ENCODE measurements at regions not wholly inside any gene's neighbourhood (a gene's known extent, or its start where the extent isn't known, plus 50 kb on each side); places are given as distances from the start of the nearest gene placed in this dataset.

GRCh38 chr3:139095803-139096466 is 51.2 kb upstream of the PRR23C start:
- Histone ChIP-seq H2AFZ (ENCODE audit: low read length, unreplicated experiment) (no peak overlapping the region), H3K4me3 (ENCODE audit: low read depth, low read length) (no peak overlapping the region), H3K4me1 (ENCODE audit: control insufficient read depth, insufficient read depth, low read length, unreplicated experiment) (no peaks in the 10 kb centered on the region), H3K27me3 (ENCODE audit: insufficient read depth, low read length) (peaks cover 46% of the 10 kb centered on the region), H3K36me3 (ENCODE audit: insufficient read depth, low read length) (no peaks in the 10 kb centered on the region), H3K79me2 (ENCODE audit: control insufficient read depth, insufficient read depth, low read length, unreplicated experiment) (no peaks in the 10 kb centered on the region), H3K27ac (ENCODE audit: low read depth, low read length) (no peak overlapping the region)

GRCh38 chr3:139096670-139097069 is 52.0 kb upstream of the PRR23C start:
- Histone ChIP-seq H3K27ac (ENCODE audit: low read depth, low read length) (no peak overlapping the region), H3K36me3 (ENCODE audit: insufficient read depth, low read length) (no peaks in the 10 kb centered on the region), H3K79me2 (ENCODE audit: control insufficient read depth, insufficient read depth, low read length, unreplicated experiment) (no peaks in the 10 kb centered on the region), H3K4me1 (ENCODE audit: control insufficient read depth, insufficient read depth, low read length, unreplicated experiment) (no peaks in the 10 kb centered on the region), H3K27me3 (ENCODE audit: insufficient read depth, low read length) (peaks cover 47% of the 10 kb centered on the region), H2AFZ (ENCODE audit: low read length, unreplicated experiment) (no peak overlapping the region), H3K4me3 (ENCODE audit: low read depth, low read length) (no peak overlapping the region)

- Histone ChIP-seq H3K36me3 (ENCODE audit: insufficient read depth, low read length) (no peaks in the 10 kb centered on the region), H3K27me3 (ENCODE audit: insufficient read depth, low read length) (peaks cover 58% of the 10 kb centered on the region), H2AFZ (ENCODE audit: low read length, unreplicated experiment) (no peak overlapping the region), H3K4me1 (ENCODE audit: control insufficient read depth, insufficient read depth, low read length, unreplicated experiment) (no peaks in the 10 kb centered on the region), H3K27ac (ENCODE audit: low read depth, low read length) (no peak overlapping the region), H3K79me2 (ENCODE audit: control insufficient read depth, insufficient read depth, low read length, unreplicated experiment) (no peaks in the 10 kb centered on the region), H3K4me3 (ENCODE audit: low read depth, low read length) (no peak overlapping the region)
These were observed 53.7 kb upstream of the PRR23C start for GRCh38 chr3:139098391-139098790.

DNA sequence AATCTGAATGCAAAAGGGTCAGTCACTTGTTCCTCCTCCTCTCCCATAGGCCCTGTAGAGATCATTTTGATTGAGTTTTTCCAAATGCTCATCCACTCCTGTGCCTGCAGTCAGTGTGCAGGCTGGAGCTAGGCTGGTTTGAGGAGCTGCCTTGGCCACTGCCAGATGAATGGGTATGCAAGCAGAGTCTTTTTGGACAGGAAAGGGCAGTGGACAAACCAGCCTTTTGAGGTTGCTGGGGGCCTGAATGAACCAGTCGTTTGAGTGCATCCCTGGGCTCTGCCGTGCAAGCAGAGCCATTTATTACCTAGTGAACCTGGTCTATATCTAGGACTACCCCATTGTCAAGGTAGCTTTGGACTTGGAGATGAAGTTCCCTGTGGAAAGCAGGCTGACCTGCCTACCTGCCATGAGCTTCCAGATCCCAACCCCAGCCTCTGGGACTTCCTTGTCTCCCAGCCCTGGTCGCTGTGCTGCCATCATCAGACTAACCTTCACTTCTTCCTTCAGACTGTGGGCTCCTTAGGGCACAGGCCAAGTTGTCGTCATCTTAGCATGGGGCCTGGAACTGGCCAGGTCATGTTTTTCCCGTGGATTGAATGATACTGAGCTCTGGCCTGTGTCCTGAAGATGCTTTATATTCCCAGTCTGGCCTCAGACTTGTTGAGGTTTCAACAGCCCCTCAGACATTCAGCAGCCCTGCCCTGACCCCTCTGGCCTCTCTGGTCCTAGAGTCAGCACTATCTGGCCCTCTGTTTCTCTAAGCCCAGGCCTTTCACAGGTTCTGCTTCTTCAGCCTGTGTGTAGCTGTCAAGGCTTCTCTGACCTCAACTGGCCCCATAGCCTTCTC is 55.5 kb upstream of the PRR23C start:
- Histone ChIP-seq H3K27me3 (ENCODE audit: insufficient read depth, low read length) (peaks cover 49% of the 10 kb centered on the region), H3K4me1 (ENCODE audit: control insufficient read depth, insufficient read depth, low read length, unreplicated experiment) (no peaks in the 10 kb centered on the region), H3K27ac (ENCODE audit: low read depth, low read length) (no peak overlapping the region), H3K36me3 (ENCODE audit: insufficient read depth, low read length) (no peaks in the 10 kb centered on the region), H2AFZ (ENCODE audit: low read length, unreplicated experiment) (no peak overlapping the region), H3K4me3 (ENCODE audit: low read depth, low read length) (no peak overlapping the region), H3K79me2 (ENCODE audit: control insufficient read depth, insufficient read depth, low read length, unreplicated experiment) (no peaks in the 10 kb centered on the region)

- H3K27me3 ChIP-seq (ENCODE audit: insufficient read depth, low read length): peaks cover 53% of the 10 kb centered on the region
- no peaks in the 10 kb centered on the region for H3K79me2 ChIP-seq (ENCODE audit: control insufficient read depth, insufficient read depth, low read length, unreplicated experiment)
- no peaks in the 10 kb centered on the region for H3K4me1 ChIP-seq (ENCODE audit: control insufficient read depth, insufficient read depth, low read length, unreplicated experiment)
- H2AFZ ChIP-seq (ENCODE audit: low read length, unreplicated experiment): no peak overlapping the region
- H3K27ac ChIP-seq (ENCODE audit: low read depth, low read length): no peak overlapping the region
- H3K36me3 ChIP-seq (ENCODE audit: insufficient read depth, low read length): no peaks in the 10 kb centered on the region
- no peak overlapping the region for H3K4me3 ChIP-seq (ENCODE audit: low read depth, low read length)
These were observed 56.1 kb upstream of the PRR23C start for GRCh38 chr3:139100821-139101220.

DNA sequence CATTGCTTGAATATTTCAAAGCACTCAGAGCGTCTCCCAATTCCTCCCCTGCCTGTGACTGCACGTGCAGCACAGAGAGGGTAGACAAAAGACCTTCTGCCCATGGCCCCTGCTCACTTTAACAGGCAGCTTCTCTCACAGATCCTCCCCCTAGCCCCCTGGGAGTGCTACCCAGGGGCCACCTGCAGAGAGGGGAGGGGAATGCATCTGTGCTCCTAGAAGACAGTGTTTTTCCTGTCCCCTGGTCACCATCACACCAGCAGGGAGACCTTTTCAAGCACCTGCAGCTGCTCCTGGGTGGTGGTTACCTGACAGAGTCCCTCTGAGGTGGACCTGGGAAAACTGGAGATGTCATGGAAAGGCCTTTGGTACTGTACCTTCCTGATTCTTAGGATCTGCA is 56.7 kb upstream of the PRR23C start:
- no peaks in the 10 kb centered on the region for H3K36me3 ChIP-seq (ENCODE audit: insufficient read depth, low read length)
- peaks cover 53% of the 10 kb centered on the region for H3K27me3 ChIP-seq (ENCODE audit: insufficient read depth, low read length)
- no peak overlapping the region for H2AFZ ChIP-seq (ENCODE audit: low read length, unreplicated experiment)
- H3K4me3 ChIP-seq (ENCODE audit: low read depth, low read length): no peak overlapping the region
- no peak overlapping the region for H3K27ac ChIP-seq (ENCODE audit: low read depth, low read length)
- H3K79me2 ChIP-seq (ENCODE audit: control insufficient read depth, insufficient read depth, low read length, unreplicated experiment): no peaks in the 10 kb centered on the region
- H3K4me1 ChIP-seq (ENCODE audit: control insufficient read depth, insufficient read depth, low read length, unreplicated experiment): no peaks in the 10 kb centered on the region

DNA sequence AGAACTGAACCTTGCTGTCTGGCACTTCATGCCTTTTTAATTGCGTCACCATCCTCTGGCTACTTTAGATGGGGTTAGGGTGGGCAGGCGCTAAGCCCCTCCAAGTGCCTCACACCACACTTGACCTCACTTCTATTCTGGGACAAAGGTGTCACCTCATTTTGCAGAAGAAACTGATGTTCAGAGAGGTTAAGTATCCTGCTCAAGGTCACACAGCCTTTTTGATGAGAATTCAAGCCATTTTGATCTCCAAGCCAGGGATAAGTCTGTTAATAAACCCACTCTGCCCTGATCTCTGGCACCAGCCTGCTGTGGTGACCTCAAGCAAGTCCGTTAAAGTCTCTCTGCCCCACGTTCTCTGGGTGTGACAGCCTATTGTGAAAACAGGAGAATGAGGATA is 58.8 kb upstream of the PRR23C start:
- H3K4me1 ChIP-seq (ENCODE audit: control insufficient read depth, insufficient read depth, low read length, unreplicated experiment): no peaks in the 10 kb centered on the region
- H3K79me2 ChIP-seq (ENCODE audit: control insufficient read depth, insufficient read depth, low read length, unreplicated experiment): no peaks in the 10 kb centered on the region
- H3K27me3 ChIP-seq (ENCODE audit: insufficient read depth, low read length): peaks cover 42% of the 10 kb centered on the region
- H3K36me3 ChIP-seq (ENCODE audit: insufficient read depth, low read length): no peaks in the 10 kb centered on the region
- H2AFZ ChIP-seq (ENCODE audit: low read length, unreplicated experiment): no peak overlapping the region
- no peak overlapping the region for H3K4me3 ChIP-seq (ENCODE audit: low read depth, low read length)
- H3K27ac ChIP-seq (ENCODE audit: low read depth, low read length): no peak overlapping the region

- Histone ChIP-seq H3K27me3 (ENCODE audit: insufficient read depth, low read length) (peaks cover 40% of the 10 kb centered on the region), H3K4me3 (ENCODE audit: low read depth, low read length) (no peak overlapping the region), H2AFZ (ENCODE audit: low read length, unreplicated experiment) (no peak overlapping the region), H3K27ac (ENCODE audit: low read depth, low read length) (no peak overlapping the region), H3K4me1 (ENCODE audit: control insufficient read depth, insufficient read depth, low read length, unreplicated experiment) (no peaks in the 10 kb centered on the region), H3K79me2 (ENCODE audit: control insufficient read depth, insufficient read depth, low read length, unreplicated experiment) (no peaks in the 10 kb centered on the region), H3K36me3 (ENCODE audit: insufficient read depth, low read length) (no peaks in the 10 kb centered on the region)
These were observed 59.4 kb upstream of the PRR23C start for GRCh38 chr3:139104062-139104461.

GRCh38 chr3:139105154-139105702 is 60.5 kb upstream of the PRR23C start:
- Histone ChIP-seq H3K79me2 (ENCODE audit: control insufficient read depth, insufficient read depth, low read length, unreplicated experiment) (no peaks in the 10 kb centered on the region), H3K27ac (ENCODE audit: low read depth, low read length) (no peak overlapping the region), H3K4me1 (ENCODE audit: control insufficient read depth, insufficient read depth, low read length, unreplicated experiment) (no peaks in the 10 kb centered on the region), H3K27me3 (ENCODE audit: insufficient read depth, low read length) (peaks cover 48% of the 10 kb centered on the region), H3K36me3 (ENCODE audit: insufficient read depth, low read length) (no peaks in the 10 kb centered on the region), H3K4me3 (ENCODE audit: low read depth, low read length) (no peak overlapping the region), H2AFZ (ENCODE audit: low read length, unreplicated experiment) (no peak overlapping the region)

GRCh38 chr3:139106013-139106932 is 61.6 kb upstream of the PRR23C start:
- no peaks in the 10 kb centered on the region for H3K4me1 ChIP-seq (ENCODE audit: control insufficient read depth, insufficient read depth, low read length, unreplicated experiment)
- H3K4me3 ChIP-seq (ENCODE audit: low read depth, low read length): no peak overlapping the region
- no peak overlapping the region for H3K27ac ChIP-seq (ENCODE audit: low read depth, low read length)
- no peaks in the 10 kb centered on the region for H3K36me3 ChIP-seq (ENCODE audit: insufficient read depth, low read length)
- H3K79me2 ChIP-seq (ENCODE audit: control insufficient read depth, insufficient read depth, low read length, unreplicated experiment): no peaks in the 10 kb centered on the region
- peaks cover 50% of the 10 kb centered on the region for H3K27me3 ChIP-seq (ENCODE audit: insufficient read depth, low read length)
- no peak overlapping the region for H2AFZ ChIP-seq (ENCODE audit: low read length, unreplicated experiment)

Data from ACC112 (cell line).